ENCODE measurements at regions not wholly inside any gene's neighbourhood (a gene's known extent, or its start where the extent isn't known, plus 50 kb on each side); places are given as distances from the start of the nearest gene placed in this dataset.
"Not testable (repeated sequence)": the region's sequence is repeated elsewhere in the genome, so short reads cannot be mapped to it uniquely, and the experiment has no call there.

- WGBS, 2 donors, result 61 to 65% methylated on average over 5 of the region's 5 CpGs
- no peak overlapping the region for H3K4me3 ChIP-seq
- no peaks in the 10 kb centered on the region for H3K9me3 ChIP-seq
- intact Hi-C loops (cut with DNase I; ENCODE audit: low total_unique reads), result no loop called here
- no peaks in the 10 kb centered on the region for H3K36me3 ChIP-seq (ENCODE audit: low read depth, missing control alignments)
- H3K4me1 ChIP-seq, result no peaks in the 10 kb centered on the region
- TF ChIP-seq CTCF (IDR thresholded peaks at IDR 0.05) (no peak), POLR2A (IDR thresholded peaks at IDR 0.05) (no peak)
- H3K27ac ChIP-seq, result no peak overlapping the region
- no peak for DNase-seq
- no peaks in the 10 kb centered on the region for H3K27me3 ChIP-seq
Observed at GRCh38 chr5:19125956-19126713, 861.9 kb downstream of the CDH18 start.

- Histone ChIP-seq H3K27me3 (no peaks in the 10 kb centered on the region), H3K4me3 (no peak overlapping the region), H3K4me1 (no peaks in the 10 kb centered on the region), H3K27ac (no peak overlapping the region), H3K9me3 (no peaks in the 10 kb centered on the region), H3K36me3 (ENCODE audit: low read depth, missing control alignments) (no peaks in the 10 kb centered on the region)
- TF ChIP-seq POLR2A (IDR thresholded peaks at IDR 0.05) (no peak), CTCF (IDR thresholded peaks at IDR 0.05) (no peak)
- intact Hi-C loops (cut with DNase I; ENCODE audit: low total_unique reads), result no loop called here
- no peak for DNase-seq
- WGBS, 2 donors, result 62 to 64% methylated on average over 2 of the region's 2 CpGs
Observed at GRCh38 chr5:19140276-19140675, 847.7 kb downstream of the CDH18 start.

GRCh38 chr5:19141937-19142524 is 846.0 kb downstream of the CDH18 start:
- intact Hi-C loops (cut with DNase I; ENCODE audit: low total_unique reads); H3K27me3 ChIP-seq; H3K4me1 ChIP-seq; H3K9me3 ChIP-seq; H3K36me3 ChIP-seq (ENCODE audit: low read depth, missing control alignments); H3K27ac ChIP-seq: not testable (repeated sequence)
- 50 to 80% methylated on average over 17 to 20 of the region's 20 CpGs for WGBS, 2 donors
- peak; percentile 41 for DNase-seq
- peak overlapping the region; percentile 27 to 48 for H3K4me3 ChIP-seq

- H3K4me1 ChIP-seq; H3K27me3 ChIP-seq; H3K27ac ChIP-seq; H3K36me3 ChIP-seq (ENCODE audit: low read depth, missing control alignments); intact Hi-C loops (cut with DNase I; ENCODE audit: low total_unique reads); H3K9me3 ChIP-seq: not testable (repeated sequence)
- H3K4me3 ChIP-seq, result peak overlapping the region in 1 of 2 donors; percentile 40
- DNase-seq, result peak; percentile 18
- 85% methylated on average over 11 to 34 of the region's 38 CpGs for WGBS, 2 donors
Observed at GRCh38 chr5:19142713-19143414, 845.1 kb downstream of the CDH18 start.

- 45 to 65% methylated on average over 4 of the region's 4 CpGs for WGBS, 2 donors
- DNase-seq, result no peak
- H3K9me3 ChIP-seq, result no peaks in the 10 kb centered on the region
Observed at GRCh38 chr5:19143935-19144334, 844.1 kb downstream of the CDH18 start.

More at GRCh38 chr5:19143935-19144334, 844.1 kb downstream of the CDH18 start:
- Histone ChIP-seq H3K4me1 (no peaks in the 10 kb centered on the region), H3K27ac (no peak overlapping the region), H3K4me3 (no peak overlapping the region), H3K36me3 (ENCODE audit: low read depth, missing control alignments) (no peaks in the 10 kb centered on the region), H3K27me3 (no peaks in the 10 kb centered on the region)
- intact Hi-C loops (cut with DNase I; ENCODE audit: low total_unique reads), result no loop called here
- TF ChIP-seq CTCF (IDR thresholded peaks at IDR 0.05), result no peak
- no peak for TF ChIP-seq POLR2A (IDR thresholded peaks at IDR 0.05)
